Fibroblast of peridontal ligament (primary cell): ENCODE measurements at regions not wholly inside any gene's neighbourhood (a gene's known extent, or its start where the extent isn't known, plus 50 kb on each side); places are given as distances from the start of the nearest gene placed in this dataset.

Source experiments
- DNase-seq: peaks from one replicate; pipeline ENCODE4 v3.0.0-alpha.2; 2010; ENCODE audit errors: extremely low read depth

GRCh38 chr12:92614502-92614901, 88.3 kb upstream of the PLEKHG7 start:
- peak; percentile 97 for DNase-seq

GRCh38 chr12:92614001-92614400, 88.8 kb upstream of the PLEKHG7 start:
- DNase-seq = peak; percentile 71

- no peak for DNase-seq
These were observed 90.2 kb upstream of the PLEKHG7 start for GRCh38 chr12:92612611-92613010.

GRCh38 chr12:92608151-92609091, 94.4 kb upstream of the PLEKHG7 start:
- DNase-seq = peak; percentile 83

GRCh38 chr12:92606956-92607355, 95.8 kb upstream of the PLEKHG7 start:
- no peak for DNase-seq

- DNase-seq = no peak
These were observed 97.1 kb upstream of the PLEKHG7 start for GRCh38 chr12:92605621-92606170.

GRCh38 chr12:92604786-92605185, 98.0 kb upstream of the PLEKHG7 start:
- DNase-seq = no peak

GRCh38 chr12:92603741-92604432, 98.9 kb upstream of the PLEKHG7 start:
- no peak for DNase-seq

GRCh38 chr12:92602930-92603623, 99.7 kb upstream of the PLEKHG7 start:
- DNase-seq = no peak

GRCh38 chr12:92602476-92602875, 100.3 kb upstream of the PLEKHG7 start:
- peak; percentile 94 for DNase-seq

- DNase-seq = no peak
These were observed 101.1 kb upstream of the PLEKHG7 start for GRCh38 chr12:92601680-92602079.

GRCh38 chr12:92601176-92601575, 101.6 kb upstream of the PLEKHG7 start:
- DNase-seq = no peak

GRCh38 chr12:92600052-92600451, 102.7 kb upstream of the PLEKHG7 start:
- no peak for DNase-seq

GRCh38 chr12:92597997-92598396, 104.8 kb upstream of the PLEKHG7 start:
- DNase-seq = peak; percentile 69

GRCh38 chr12:92597118-92597517, 105.7 kb upstream of the PLEKHG7 start:
- DNase-seq = no peak

- peak; percentile 77 for DNase-seq
These were observed 106.4 kb upstream of the PLEKHG7 start for GRCh38 chr12:92596383-92596782.

GRCh38 chr12:92595663-92596062, 107.1 kb upstream of the PLEKHG7 start:
- DNase-seq = no peak

GRCh38 chr12:92593734-92594402, 108.9 kb upstream of the PLEKHG7 start:
- peak; percentile 58 for DNase-seq

GRCh38 chr12:92585115-92585727, 117.6 kb upstream of the PLEKHG7 start:
- no peak for DNase-seq

- DNase-seq = no peak
These were observed 118.9 kb upstream of the PLEKHG7 start for GRCh38 chr12:92583910-92584309.

GRCh38 chr12:92582893-92583292, 119.9 kb upstream of the PLEKHG7 start:
- no peak for DNase-seq
